IMR-90 (cell line): ENCODE measurements at regions not wholly inside any gene's neighbourhood (a gene's known extent, or its start where the extent isn't known, plus 50 kb on each side); places are given as distances from the start of the nearest gene placed in this dataset.

Experiments
- BHLHE40 ChIP-seq: fragments of 150-350 bp; IDR thresholded peaks from 2 replicates; pipeline ENCODE4 v1.6.1; 2016; ENCODE audit warnings: mild to moderate bottlenecking, low read depth, low read length
- CEBPB ChIP-seq: IDR thresholded peaks from 2 replicates; pipeline ENCODE4 v1.6.1; 2012; ENCODE audit warnings: low read depth, low read length, improper control_type of control experiment
- CTCF ChIP-seq: conservative IDR thresholded peaks from 2 replicates; pipeline ENCODE4 v1.5.1; 2012; ENCODE audit warnings: mild to moderate bottlenecking, low read depth, low read length, improper control_type of control experiment
- MAFK ChIP-seq: IDR thresholded peaks from 2 replicates; pipeline ENCODE4 v1.6.1; 2012; ENCODE audit warnings: low read depth, low read length, improper control_type of control experiment
- RAD21 ChIP-seq: IDR thresholded peaks from 2 replicates; pipeline ENCODE4 v1.6.1; 2012; ENCODE audit warnings: low read length, improper control_type of control experiment
- SMC3 ChIP-seq: fragments of 150-350 bp; IDR thresholded peaks from 2 replicates; pipeline ENCODE4 v1.6.1; 2016; ENCODE audit warnings: low read depth, mild to moderate bottlenecking, antibody characterized with exemption, low read length, moderate library complexity
- USF2 ChIP-seq: fragments of 150-350 bp; IDR thresholded peaks from 2 replicates; pipeline ENCODE4 v1.6.1; 2017; ENCODE audit warnings: mild to moderate bottlenecking, antibody characterized with exemption, low read length, low read depth

- TF ChIP-seq CTCF (no peak), RAD21 (no peak), SMC3 (no peak), BHLHE40 (no peak), MAFK (no peak), USF2 (no peak), CEBPB (no peak)
These were observed 448.7 kb upstream of the ACTBL2 start for GRCh38 chr5:57931352-57931751.
